GM18870 (cell line): ENCODE measurements at regions not wholly inside any gene's neighbourhood (a gene's known extent, or its start where the extent isn't known, plus 50 kb on each side); places are given as distances from the start of the nearest gene placed in this dataset.

Experiments
- ATAC-seq: cut with Tn5 transposase; IDR thresholded peaks from one replicate; pipeline ENCODE4 v1.9.1; 2021; ENCODE audit warnings: moderate library complexity; ENCODE audit not compliant: unreplicated experiment

GRCh38 chr17:79261355-79262072 is 186.9 kb downstream of the ENGASE start:
- no peak for ATAC-seq

DNA sequence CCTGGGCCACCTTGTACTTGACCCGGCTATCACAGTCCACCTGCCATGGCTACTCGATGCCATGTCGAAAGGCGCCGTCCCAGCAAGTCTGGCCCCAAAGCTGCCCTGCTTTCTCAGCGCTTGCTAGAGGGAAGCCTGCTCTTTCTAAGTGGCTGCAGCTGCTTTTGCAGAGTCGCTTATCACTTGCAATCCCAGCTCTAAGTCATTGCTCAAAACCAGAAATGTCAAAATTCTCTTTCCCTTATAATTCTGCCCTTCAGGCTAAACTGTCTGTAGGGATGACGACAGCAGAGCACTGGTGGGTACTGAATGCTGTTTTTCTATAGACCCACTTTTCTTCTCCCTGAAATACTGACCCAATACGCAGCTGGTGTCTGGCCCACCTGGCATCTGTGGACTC is 184.2 kb downstream of the ENGASE start:
- ATAC-seq: no peak

DNA sequence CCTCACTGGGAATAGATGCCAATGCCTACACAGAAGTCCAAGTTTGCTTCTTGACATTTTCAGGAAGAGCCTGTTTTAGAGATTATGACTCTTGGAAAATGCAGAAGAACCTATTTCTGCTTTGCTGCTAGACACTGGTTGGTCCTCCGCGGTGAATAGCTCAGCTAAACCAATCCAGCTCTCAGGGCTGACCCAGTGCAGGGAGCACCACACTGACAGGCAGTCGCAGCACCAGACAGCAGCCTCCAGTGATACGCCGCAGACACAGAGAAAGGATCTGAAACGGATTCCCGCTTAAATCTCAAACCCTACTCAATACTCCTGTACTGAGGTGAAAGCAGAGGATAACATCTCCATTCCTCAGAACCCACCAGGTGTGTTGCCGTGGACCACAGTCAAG is 183.4 kb downstream of the ENGASE start:
- no peak for ATAC-seq

GRCh38 chr17:79255926-79256585 is 181.4 kb downstream of the ENGASE start:
- ATAC-seq: no peak

GRCh38 chr17:79255456-79255855 is 180.8 kb downstream of the ENGASE start:
- no peak for ATAC-seq

DNA sequence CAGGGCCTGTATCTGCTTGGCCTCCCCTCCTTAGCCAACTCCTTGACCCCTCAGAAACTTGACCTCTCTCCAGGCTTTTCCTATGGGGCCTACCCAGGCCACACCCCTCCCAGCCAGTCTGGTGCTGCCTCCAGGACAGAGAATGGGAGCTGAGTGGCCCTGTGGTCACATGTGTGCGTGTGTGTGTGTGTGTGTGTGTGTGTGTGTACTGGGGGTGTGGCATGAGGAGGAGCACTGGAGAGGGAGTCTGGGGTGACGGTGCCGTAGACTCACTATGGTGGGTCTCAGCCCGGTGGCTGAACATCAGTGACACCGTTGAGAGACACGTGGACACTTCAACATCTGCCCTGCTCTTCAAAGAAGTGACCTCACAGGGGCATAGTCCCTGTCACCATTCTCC is 180.4 kb downstream of the ENGASE start:
- ATAC-seq: no peak

DNA sequence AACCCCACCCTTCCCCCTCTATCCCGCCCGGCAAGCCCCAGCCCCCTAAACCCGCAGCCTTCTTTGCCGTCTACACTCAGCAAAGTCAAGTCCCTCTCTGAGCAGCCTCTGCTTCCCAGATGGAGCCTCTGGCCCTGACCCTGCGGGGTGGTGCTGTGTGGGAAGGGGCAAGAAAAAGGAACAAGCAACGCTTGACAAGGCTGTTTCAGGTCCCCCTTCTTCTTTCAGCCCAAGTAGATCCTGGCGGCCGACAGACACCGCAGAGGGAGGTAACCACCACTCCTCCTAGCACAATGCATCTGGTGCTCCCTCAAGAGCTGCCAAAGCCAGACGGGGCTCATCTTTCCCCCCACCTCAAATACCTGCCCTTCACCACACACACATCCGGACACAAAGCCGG is 178.3 kb downstream of the ENGASE start:
- no peak for ATAC-seq

DNA sequence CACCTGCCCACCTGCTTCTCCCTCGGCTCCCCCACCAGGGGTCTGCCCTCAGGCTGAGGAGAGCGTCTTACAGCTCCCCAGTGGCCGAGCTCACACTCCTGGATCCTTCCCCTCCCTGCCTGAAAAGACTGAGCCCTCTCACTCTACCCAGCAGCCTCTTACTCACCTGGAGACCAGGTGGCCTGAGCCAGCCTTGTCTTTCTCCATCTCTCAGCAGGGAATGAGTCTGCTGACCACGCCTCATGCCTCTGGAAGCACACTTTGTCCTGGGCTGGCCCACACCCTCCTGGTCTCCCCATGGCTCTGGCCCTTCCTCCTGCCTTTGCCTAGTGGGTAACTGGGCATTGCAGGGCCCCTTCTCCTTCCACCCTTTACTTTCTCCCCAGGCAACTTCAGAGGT is 177.2 kb downstream of the ENGASE start:
- ATAC-seq: no peak

DNA sequence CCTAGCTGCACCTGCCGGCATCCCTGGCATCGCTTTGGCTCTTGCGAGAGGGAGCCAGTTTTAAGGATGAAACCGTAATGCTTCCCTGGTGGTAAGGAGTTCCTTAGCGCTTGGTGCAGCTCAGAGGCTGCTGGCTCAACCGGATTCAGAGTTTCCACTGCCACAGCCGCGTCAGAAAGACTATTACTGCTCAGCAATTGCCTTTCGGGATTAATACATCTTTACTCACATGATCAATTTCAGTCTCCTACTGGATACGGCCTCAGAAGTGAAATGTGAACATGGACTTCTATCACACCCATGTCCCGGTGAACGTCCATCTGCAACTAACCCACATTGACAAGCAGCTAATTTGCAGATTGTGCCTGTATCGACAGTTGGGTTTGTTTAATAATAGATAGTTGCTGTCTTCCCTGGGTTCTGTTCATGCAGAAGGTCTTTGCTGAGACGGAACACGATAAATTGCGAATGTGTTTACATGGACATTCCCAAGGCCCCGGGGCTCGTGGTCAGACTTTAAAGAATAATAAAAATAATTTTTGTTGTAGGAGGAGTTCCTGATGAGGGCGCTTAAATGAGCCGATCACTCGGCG is 175.4 kb downstream of the ENGASE start:
- ATAC-seq: no peak

- ATAC-seq: no peak
Measured at GRCh38 chr17:79248843-79249493, 174.3 kb downstream of the ENGASE start.

DNA sequence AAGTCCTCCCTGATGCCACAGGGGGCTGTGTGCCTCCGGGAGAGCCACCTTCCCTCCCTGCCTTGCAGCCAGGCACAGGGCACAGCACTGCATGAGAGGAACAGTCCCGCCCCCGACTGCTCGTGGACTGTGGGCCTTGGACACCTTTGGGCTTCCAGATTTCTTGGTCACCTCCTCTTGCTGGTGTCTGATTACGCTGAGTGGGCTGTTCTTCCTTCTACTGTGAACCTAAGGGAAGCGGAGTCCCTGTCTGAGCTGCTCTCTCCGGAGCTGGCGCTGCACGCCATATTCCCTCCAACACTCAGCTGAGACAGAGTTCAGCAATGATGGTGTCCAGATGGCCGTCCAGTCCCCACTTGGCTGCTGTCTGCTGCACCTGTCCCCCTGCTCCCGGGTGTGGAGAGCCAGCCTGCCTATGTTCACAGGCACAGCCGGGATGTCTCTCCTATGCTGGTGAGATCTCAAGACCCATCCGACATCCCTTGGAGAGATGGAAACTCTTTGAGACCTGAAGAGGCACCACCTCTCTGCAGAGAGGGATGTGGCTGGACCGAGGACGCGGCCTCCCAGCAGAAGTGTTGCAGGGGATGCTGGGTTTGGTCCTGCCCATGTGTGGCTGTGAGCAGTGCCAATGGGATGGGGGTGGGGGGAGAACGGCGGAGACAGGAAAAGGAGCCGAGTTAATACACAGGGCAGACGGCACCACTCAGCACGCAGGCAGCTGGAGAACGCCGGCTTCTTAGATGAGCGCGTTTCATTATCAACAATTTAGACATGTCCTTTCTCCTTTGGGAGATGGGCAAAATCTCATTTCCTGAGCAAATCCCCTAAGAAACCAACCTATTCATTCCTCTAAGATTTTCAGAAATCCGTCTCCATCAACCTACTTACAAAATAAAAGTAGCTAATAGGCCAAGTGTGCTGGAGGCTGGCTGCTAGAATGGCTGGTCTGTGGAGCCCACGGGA is 171.9 kb downstream of the ENGASE start:
- ATAC-seq: no peak

- no peak for ATAC-seq
Measured at GRCh38 chr17:79244665-79245064, 170.0 kb downstream of the ENGASE start.

DNA sequence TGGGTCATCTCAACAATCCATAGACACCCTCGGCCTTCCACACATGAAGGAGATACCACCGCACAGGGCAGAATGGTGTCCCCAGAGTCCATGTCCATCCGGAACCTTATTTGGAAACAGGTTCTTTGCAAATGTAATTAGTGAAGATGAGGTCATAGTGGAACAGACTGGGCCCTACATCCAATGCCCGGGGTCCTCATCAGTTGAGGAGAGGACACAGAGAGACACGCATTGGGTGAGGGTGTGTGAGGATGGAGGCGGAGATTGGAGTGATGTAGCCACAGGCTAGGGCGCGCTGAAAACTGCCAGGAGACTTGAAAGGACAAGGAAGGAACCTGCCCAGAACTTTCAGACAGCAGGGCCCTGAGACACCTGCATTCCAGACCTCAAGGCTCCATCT is 169.4 kb downstream of the ENGASE start:
- ATAC-seq: no peak

DNA sequence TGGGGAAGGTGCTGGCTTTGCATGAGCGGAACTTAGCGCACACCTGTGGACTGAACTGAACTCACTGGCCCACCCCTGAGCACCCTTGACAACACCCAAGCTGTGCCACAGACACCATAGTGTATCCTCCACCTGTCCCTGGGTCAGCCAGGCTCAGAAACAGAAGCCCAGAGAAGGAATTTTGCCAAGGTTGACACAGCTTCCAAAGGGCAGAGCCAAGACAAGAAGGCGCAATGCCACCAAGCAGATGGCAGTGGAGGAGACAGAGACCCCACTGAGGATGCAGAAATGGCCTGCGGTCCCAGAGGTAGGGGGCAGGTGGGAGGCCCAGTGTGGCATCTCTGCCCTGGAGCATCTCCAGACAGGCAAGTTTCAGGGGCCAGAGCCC is 169.0 kb downstream of the ENGASE start:
- no peak for ATAC-seq

DNA sequence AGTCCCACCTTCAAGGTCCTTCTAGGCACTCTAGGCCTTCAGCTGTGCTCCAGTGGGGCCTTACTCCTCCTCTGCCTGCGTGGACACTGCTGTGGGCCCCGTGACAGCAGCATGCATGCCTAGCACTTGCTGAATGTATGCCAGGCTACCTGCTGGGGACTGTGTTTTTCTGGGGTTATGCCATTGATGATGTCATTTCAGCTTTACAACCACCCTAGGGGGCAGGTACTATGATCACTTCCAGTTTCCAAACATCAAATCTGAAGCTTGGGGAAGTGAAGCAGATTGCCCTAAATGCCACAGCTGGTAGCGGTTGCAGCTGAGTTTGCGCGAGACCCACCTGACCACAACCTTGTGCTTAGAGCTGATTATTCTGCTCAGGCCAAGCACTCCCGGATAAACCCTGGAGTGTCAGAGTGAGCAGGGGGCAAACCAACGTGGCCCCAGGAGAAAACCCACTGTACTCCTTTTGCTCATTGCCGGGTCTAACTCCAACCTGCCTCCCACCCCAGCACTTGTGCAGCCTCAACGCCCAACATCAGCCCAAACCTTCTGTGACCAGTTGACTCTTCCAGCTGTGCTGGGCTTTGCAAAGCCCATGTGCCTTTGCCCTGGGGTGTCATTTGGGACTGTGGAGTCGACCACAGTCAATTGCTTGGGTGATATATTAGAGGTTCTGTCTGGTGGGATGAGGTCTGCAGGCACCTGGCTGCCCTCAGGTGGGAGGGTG is 168.4 kb downstream of the ENGASE start:
- ATAC-seq: no peak

GRCh38 chr17:79242393-79242792 is 167.8 kb downstream of the ENGASE start:
- no peak for ATAC-seq

GRCh38 chr17:79241616-79242015 is 167.0 kb downstream of the ENGASE start:
- no peak for ATAC-seq

GRCh38 chr17:79239205-79239604 is 164.6 kb downstream of the ENGASE start:
- no peak for ATAC-seq

- ATAC-seq: no peak
Measured at GRCh38 chr17:79237448-79238053, 162.9 kb downstream of the ENGASE start.

DNA sequence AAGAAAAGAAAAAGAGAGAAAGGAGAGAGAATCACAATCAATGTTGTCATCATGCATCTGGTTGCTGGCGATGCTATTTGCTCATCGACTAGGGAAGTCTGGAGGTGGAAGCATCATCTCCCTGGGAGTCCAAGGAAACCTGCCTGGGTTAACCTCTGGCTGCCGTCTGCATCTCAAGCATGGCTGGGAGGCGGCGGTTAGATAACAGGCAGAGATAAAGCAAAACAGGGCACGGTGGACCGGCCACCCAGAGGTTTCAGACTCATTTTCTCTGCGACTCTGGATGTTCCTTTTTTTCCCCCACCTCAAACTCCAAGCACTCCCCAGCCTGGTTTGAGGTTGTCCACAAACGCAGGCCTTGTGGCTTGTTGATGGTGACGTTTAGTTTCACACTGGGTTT is 161.2 kb downstream of the ENGASE start:
- ATAC-seq: no peak
